GM19328 (cell line): ENCODE measurements at regions not wholly inside any gene's neighbourhood (a gene's known extent, or its start where the extent isn't known, plus 50 kb on each side); places are given as distances from the start of the nearest gene placed in this dataset.
A peak's percentile ranks its signal among the peaks of the same experiment; 100 is the strongest.
"Not testable (repeated sequence)": the region's sequence is repeated elsewhere in the genome, so short reads cannot be mapped to it uniquely, and the experiment has no call there.

ENCODE experiments used
- ATAC-seq: cut with Tn5 transposase; IDR thresholded peaks from one replicate; pipeline ENCODE4 v1.9.1; 2021; ENCODE audit warnings: mild to moderate bottlenecking, moderate library complexity; ENCODE audit not compliant: unreplicated experiment

DNA sequence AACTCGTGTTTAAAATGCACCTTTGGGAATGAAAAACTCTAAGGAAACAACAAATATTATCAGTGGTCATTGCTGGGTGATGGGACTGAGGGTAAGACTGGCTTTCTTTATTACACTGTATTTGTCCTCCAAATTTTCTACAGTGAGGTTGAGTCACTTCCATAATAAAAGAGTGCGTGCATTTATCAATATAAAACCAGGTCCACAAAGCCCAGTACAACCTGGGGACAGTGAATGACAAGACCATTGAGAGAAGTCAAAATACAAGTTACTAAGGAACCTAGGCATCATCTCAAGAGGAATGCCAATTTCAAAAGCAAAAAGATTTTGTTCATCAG, 76.4 kb downstream of the MAGED4 start:
- ATAC-seq = no peak

DNA sequence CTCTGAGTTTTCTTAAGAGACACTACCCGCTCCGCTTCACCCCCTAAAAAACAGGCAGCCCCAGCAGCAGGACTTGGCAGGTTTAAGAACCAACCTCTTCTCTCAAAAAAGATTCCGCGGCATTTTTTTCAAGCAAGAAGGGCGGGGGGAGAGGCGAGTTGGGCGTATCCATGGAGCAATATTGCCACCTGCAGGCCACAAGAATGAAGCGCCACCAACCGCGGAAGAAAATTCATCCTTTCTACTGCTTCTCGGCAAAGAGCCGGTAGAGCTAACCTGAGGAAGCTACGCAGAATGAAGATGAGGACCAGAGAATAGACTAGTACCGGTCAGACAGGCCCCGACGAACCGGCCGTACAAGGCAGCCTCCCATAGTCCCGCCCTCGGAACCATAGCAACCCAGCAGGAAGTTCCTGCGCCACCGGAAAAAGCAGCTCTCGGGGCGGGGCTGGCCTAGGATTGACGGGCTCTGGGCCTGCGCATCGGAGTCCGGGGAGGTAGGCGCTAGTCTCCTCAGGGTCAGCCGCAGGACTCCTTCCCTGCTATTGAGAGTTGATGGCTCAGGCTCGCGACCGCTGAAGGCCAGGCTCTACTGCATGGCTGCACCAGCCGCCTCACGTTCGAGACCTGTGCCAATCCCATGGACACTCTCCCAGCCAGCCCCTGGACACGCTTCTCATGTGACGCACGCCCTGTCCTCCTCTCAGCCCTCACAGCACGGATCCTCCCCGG, 76.9 kb downstream of the MAGED4 start:
- peak; percentile 99 for ATAC-seq

DNA sequence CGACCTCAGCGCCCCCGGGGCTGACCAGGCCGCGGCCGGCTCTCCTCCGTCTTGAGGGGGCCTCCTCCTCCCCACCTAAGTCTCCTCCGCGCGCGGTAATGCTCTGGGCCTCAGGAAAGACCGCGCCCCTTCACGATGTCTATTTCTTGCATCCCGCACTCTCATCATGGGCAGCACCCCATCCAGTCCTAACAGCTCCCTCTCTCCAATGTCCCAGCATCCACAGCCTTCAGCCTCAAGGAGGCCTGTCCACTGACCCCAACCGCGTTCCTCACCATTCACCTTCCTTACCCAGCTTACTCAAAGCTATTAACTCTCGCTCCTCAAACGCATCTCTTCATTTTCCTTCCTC, 77.5 kb downstream of the MAGED4 start:
- no peak for ATAC-seq

DNA sequence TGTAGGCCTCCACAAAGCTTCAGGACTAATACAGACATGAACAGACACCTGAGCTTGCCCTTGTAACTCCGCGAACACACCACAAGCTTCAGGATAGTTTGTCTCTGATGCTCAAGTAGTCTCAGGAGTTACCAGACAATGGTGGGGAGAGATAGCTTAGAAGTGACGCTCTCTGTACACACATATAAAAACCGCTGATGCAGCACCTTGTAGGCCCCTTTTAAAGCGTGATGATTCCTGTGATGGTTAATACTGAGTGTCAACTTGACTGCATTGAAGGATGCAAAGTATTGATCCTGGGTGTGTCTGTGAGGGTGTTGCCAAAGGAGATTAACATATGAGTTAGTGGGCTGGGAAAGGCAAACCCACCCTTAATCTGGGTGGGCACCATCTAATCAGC, 78.7 kb downstream of the MAGED4 start:
- no peak for ATAC-seq

- no peak for ATAC-seq
Observed at GRCh38 chrX:52265713-52266112, 81.0 kb downstream of the MAGED4 start.

GRCh38 chrX:52268502-52268901, 83.8 kb downstream of the MAGED4 start:
- not testable (repeated sequence) for ATAC-seq

- ATAC-seq = no peak
Observed at GRCh38 chrX:52270453-52271116, 85.9 kb downstream of the MAGED4 start.

GRCh38 chrX:52271206-52271605, 86.5 kb downstream of the MAGED4 start:
- ATAC-seq = no peak

DNA sequence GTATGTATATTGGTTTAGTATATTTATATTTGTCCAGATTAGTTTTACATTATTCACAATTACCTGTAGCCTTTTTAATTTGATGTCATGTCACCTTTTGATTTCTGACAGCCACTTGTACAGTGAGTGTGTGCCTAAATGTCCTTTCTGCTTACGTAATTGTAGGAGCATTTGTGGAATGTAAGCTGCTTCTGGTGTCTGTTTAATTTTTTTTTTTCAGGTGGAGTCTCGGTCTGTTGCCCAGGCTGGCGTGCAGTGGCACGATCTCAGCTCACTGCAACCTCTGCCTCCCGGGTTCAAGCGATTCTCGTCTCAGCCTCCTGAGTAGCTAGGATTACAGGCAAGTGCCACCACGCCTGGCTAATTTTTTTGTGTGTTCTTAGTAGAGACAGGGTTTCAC, 91.2 kb upstream of the XAGE2 start:
- no peak for ATAC-seq

- ATAC-seq = no peak
Observed at GRCh38 chrX:52280812-52281211, 88.0 kb upstream of the XAGE2 start.

GRCh38 chrX:52284865-52285264, 84.0 kb upstream of the XAGE2 start:
- no peak for ATAC-seq

DNA sequence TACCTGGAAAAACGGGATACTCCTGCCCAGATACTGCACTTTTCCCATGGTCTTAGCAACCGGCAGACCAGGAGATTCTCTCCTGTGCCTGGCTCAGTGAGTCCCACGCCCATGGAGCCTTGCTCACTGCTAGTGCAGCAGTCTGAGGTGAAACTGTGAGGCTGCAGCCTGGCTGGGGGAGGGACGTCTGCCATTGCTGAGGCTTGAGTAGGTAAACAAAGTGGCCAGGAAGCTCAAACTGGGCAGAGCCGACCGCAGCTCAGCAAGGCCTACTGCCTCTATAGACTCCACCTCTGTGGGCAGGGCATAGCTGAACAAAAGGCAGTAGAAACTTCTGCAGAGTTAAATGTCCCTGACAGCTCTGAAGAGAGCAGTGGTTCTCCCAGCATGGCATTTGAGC, 69.9 kb upstream of the XAGE2 start:
- ATAC-seq = not testable (repeated sequence)

DNA sequence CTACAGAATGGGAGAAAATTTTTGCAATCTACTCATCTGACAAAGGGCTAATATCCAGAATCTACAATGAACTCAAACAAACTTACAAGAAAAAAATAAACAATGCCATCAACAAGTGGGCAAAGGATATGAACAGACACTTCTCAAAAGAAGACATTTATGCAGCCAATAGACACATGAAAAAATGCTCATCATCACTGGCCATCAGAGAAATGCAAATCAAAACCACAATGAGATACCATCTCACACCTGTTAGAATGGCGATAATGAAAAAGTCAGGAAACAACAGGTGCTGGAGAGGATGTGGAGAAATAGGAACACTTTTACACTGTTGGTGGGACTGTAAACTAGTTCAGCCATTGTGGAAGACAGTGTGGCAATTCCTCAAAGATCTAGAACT, 60.3 kb upstream of the XAGE2 start:
- not testable (repeated sequence) for ATAC-seq
